ENCODE measurements at regions not wholly inside any gene's neighbourhood (a gene's known extent, or its start where the extent isn't known, plus 50 kb on each side); places are given as distances from the start of the nearest gene placed in this dataset.

GRCh38 chr1:185446131-185446530, 129.1 kb upstream of the IVNS1ABP start:
- Histone ChIP-seq H3K27me3 (replicated peaks; ENCODE audit: control insufficient read depth, insufficient read depth, low read length, poor library complexity, severe bottlenecking) (no peaks in the 10 kb centered on the region), H3K4me3 (ENCODE audit: insufficient read depth, low read depth, low read length, poor library complexity, severe bottlenecking) (no peak overlapping the region), H3K36me3 (ENCODE audit: control insufficient read depth, insufficient read depth, low read length) (no peaks in the 10 kb centered on the region), H3K27ac (ENCODE audit: insufficient read depth, low read length, poor library complexity, severe bottlenecking) (no peak overlapping the region), H3K9me3 (ENCODE audit: control insufficient read depth, low read length) (no peaks in the 10 kb centered on the region), H3K4me1 (ENCODE audit: control insufficient read depth, insufficient read depth, low read length, poor library complexity, severe bottlenecking) (no peaks in the 10 kb centered on the region)
- no peak for DNase-seq

- no peak overlapping the region for H3K27ac ChIP-seq (ENCODE audit: insufficient read depth, low read length, poor library complexity, severe bottlenecking)
Observed at GRCh38 chr1:185445594-185445993, 128.6 kb upstream of the IVNS1ABP start.

GRCh38 chr1:185444676-185445075, 127.6 kb upstream of the IVNS1ABP start:
- no peaks in the 10 kb centered on the region for H3K9me3 ChIP-seq (ENCODE audit: control insufficient read depth, low read length)
- no peaks in the 10 kb centered on the region for H3K27me3 ChIP-seq (replicated peaks; ENCODE audit: control insufficient read depth, insufficient read depth, low read length, poor library complexity, severe bottlenecking)
- H3K4me1 ChIP-seq (ENCODE audit: control insufficient read depth, insufficient read depth, low read length, poor library complexity, severe bottlenecking) = no peaks in the 10 kb centered on the region
- H3K27ac ChIP-seq (ENCODE audit: insufficient read depth, low read length, poor library complexity, severe bottlenecking) = no peak overlapping the region
- no peaks in the 10 kb centered on the region for H3K36me3 ChIP-seq (ENCODE audit: control insufficient read depth, insufficient read depth, low read length)
- DNase-seq = no peak
- no peak overlapping the region for H3K4me3 ChIP-seq (ENCODE audit: insufficient read depth, low read depth, low read length, poor library complexity, severe bottlenecking)

More at GRCh38 chr1:185445594-185445993, 128.6 kb upstream of the IVNS1ABP start:
- H3K9me3 ChIP-seq (ENCODE audit: control insufficient read depth, low read length) = no peaks in the 10 kb centered on the region
- DNase-seq = no peak
- H3K4me1 ChIP-seq (ENCODE audit: control insufficient read depth, insufficient read depth, low read length, poor library complexity, severe bottlenecking) = no peaks in the 10 kb centered on the region
- H3K27me3 ChIP-seq (replicated peaks; ENCODE audit: control insufficient read depth, insufficient read depth, low read length, poor library complexity, severe bottlenecking) = no peaks in the 10 kb centered on the region
- no peaks in the 10 kb centered on the region for H3K36me3 ChIP-seq (ENCODE audit: control insufficient read depth, insufficient read depth, low read length)
- no peak overlapping the region for H3K4me3 ChIP-seq (ENCODE audit: insufficient read depth, low read depth, low read length, poor library complexity, severe bottlenecking)

- H3K9me3 ChIP-seq (ENCODE audit: control insufficient read depth, low read length) = no peaks in the 10 kb centered on the region
- H3K36me3 ChIP-seq (ENCODE audit: control insufficient read depth, insufficient read depth, low read length) = no peaks in the 10 kb centered on the region
- H3K27ac ChIP-seq (ENCODE audit: insufficient read depth, low read length, poor library complexity, severe bottlenecking) = no peak overlapping the region
- no peaks in the 10 kb centered on the region for H3K27me3 ChIP-seq (replicated peaks; ENCODE audit: control insufficient read depth, insufficient read depth, low read length, poor library complexity, severe bottlenecking)
- no peaks in the 10 kb centered on the region for H3K4me1 ChIP-seq (ENCODE audit: control insufficient read depth, insufficient read depth, low read length, poor library complexity, severe bottlenecking)
- DNase-seq = no peak
- no peak overlapping the region for H3K4me3 ChIP-seq (ENCODE audit: insufficient read depth, low read depth, low read length, poor library complexity, severe bottlenecking)
Observed at GRCh38 chr1:185442050-185442449, 125.0 kb upstream of the IVNS1ABP start.

GRCh38 chr1:185441605-185442004, 124.6 kb upstream of the IVNS1ABP start:
- H3K4me1 ChIP-seq (ENCODE audit: control insufficient read depth, insufficient read depth, low read length, poor library complexity, severe bottlenecking) = no peaks in the 10 kb centered on the region
- no peak overlapping the region for H3K27ac ChIP-seq (ENCODE audit: insufficient read depth, low read length, poor library complexity, severe bottlenecking)
- no peaks in the 10 kb centered on the region for H3K9me3 ChIP-seq (ENCODE audit: control insufficient read depth, low read length)
- no peak for DNase-seq
- H3K27me3 ChIP-seq (replicated peaks; ENCODE audit: control insufficient read depth, insufficient read depth, low read length, poor library complexity, severe bottlenecking) = no peaks in the 10 kb centered on the region
- H3K4me3 ChIP-seq (ENCODE audit: insufficient read depth, low read depth, low read length, poor library complexity, severe bottlenecking) = no peak overlapping the region
- H3K36me3 ChIP-seq (ENCODE audit: control insufficient read depth, insufficient read depth, low read length) = no peaks in the 10 kb centered on the region

GRCh38 chr1:185440877-185441276, 123.8 kb upstream of the IVNS1ABP start:
- no peaks in the 10 kb centered on the region for H3K27me3 ChIP-seq (replicated peaks; ENCODE audit: control insufficient read depth, insufficient read depth, low read length, poor library complexity, severe bottlenecking)
- H3K36me3 ChIP-seq (ENCODE audit: control insufficient read depth, insufficient read depth, low read length) = no peaks in the 10 kb centered on the region
- no peak overlapping the region for H3K4me3 ChIP-seq (ENCODE audit: insufficient read depth, low read depth, low read length, poor library complexity, severe bottlenecking)
- no peaks in the 10 kb centered on the region for H3K9me3 ChIP-seq (ENCODE audit: control insufficient read depth, low read length)
- H3K4me1 ChIP-seq (ENCODE audit: control insufficient read depth, insufficient read depth, low read length, poor library complexity, severe bottlenecking) = no peaks in the 10 kb centered on the region
- no peak for DNase-seq
- H3K27ac ChIP-seq (ENCODE audit: insufficient read depth, low read length, poor library complexity, severe bottlenecking) = no peak overlapping the region

- no peak overlapping the region for H3K4me3 ChIP-seq (ENCODE audit: insufficient read depth, low read depth, low read length, poor library complexity, severe bottlenecking)
- no peaks in the 10 kb centered on the region for H3K36me3 ChIP-seq (ENCODE audit: control insufficient read depth, insufficient read depth, low read length)
- H3K4me1 ChIP-seq (ENCODE audit: control insufficient read depth, insufficient read depth, low read length, poor library complexity, severe bottlenecking) = no peaks in the 10 kb centered on the region
- no peaks in the 10 kb centered on the region for H3K27me3 ChIP-seq (replicated peaks; ENCODE audit: control insufficient read depth, insufficient read depth, low read length, poor library complexity, severe bottlenecking)
- no peak for DNase-seq
- H3K9me3 ChIP-seq (ENCODE audit: control insufficient read depth, low read length) = no peaks in the 10 kb centered on the region
- H3K27ac ChIP-seq (ENCODE audit: insufficient read depth, low read length, poor library complexity, severe bottlenecking) = peak overlapping the region; percentile 2
Observed at GRCh38 chr1:185439727-185440415, 122.8 kb upstream of the IVNS1ABP start.

GRCh38 chr1:185438936-185439335, 121.9 kb upstream of the IVNS1ABP start:
- Histone ChIP-seq H3K4me3 (ENCODE audit: insufficient read depth, low read depth, low read length, poor library complexity, severe bottlenecking) (no peak overlapping the region), H3K4me1 (ENCODE audit: control insufficient read depth, insufficient read depth, low read length, poor library complexity, severe bottlenecking) (no peaks in the 10 kb centered on the region), H3K27me3 (replicated peaks; ENCODE audit: control insufficient read depth, insufficient read depth, low read length, poor library complexity, severe bottlenecking) (no peaks in the 10 kb centered on the region), H3K9me3 (ENCODE audit: control insufficient read depth, low read length) (no peaks in the 10 kb centered on the region), H3K27ac (ENCODE audit: insufficient read depth, low read length, poor library complexity, severe bottlenecking) (peak overlapping the region; percentile 2), H3K36me3 (ENCODE audit: control insufficient read depth, insufficient read depth, low read length) (no peaks in the 10 kb centered on the region)
- DNase-seq = no peak

- Histone ChIP-seq H3K4me3 (ENCODE audit: insufficient read depth, low read depth, low read length, poor library complexity, severe bottlenecking) (no peak overlapping the region), H3K4me1 (ENCODE audit: control insufficient read depth, insufficient read depth, low read length, poor library complexity, severe bottlenecking) (no peaks in the 10 kb centered on the region), H3K9me3 (ENCODE audit: control insufficient read depth, low read length) (no peaks in the 10 kb centered on the region), H3K27ac (ENCODE audit: insufficient read depth, low read length, poor library complexity, severe bottlenecking) (no peak overlapping the region), H3K36me3 (ENCODE audit: control insufficient read depth, insufficient read depth, low read length) (no peaks in the 10 kb centered on the region), H3K27me3 (replicated peaks; ENCODE audit: control insufficient read depth, insufficient read depth, low read length, poor library complexity, severe bottlenecking) (no peaks in the 10 kb centered on the region)
- DNase-seq = no peak
Observed at GRCh38 chr1:185435696-185436379, 118.8 kb upstream of the IVNS1ABP start.

GRCh38 chr1:185434721-185435120, 117.7 kb upstream of the IVNS1ABP start:
- no peak overlapping the region for H3K4me3 ChIP-seq (ENCODE audit: insufficient read depth, low read depth, low read length, poor library complexity, severe bottlenecking)
- H3K27me3 ChIP-seq (replicated peaks; ENCODE audit: control insufficient read depth, insufficient read depth, low read length, poor library complexity, severe bottlenecking) = no peaks in the 10 kb centered on the region
- DNase-seq = no peak
- H3K36me3 ChIP-seq (ENCODE audit: control insufficient read depth, insufficient read depth, low read length) = no peaks in the 10 kb centered on the region
- H3K27ac ChIP-seq (ENCODE audit: insufficient read depth, low read length, poor library complexity, severe bottlenecking) = no peak overlapping the region
- no peaks in the 10 kb centered on the region for H3K9me3 ChIP-seq (ENCODE audit: control insufficient read depth, low read length)
- H3K4me1 ChIP-seq (ENCODE audit: control insufficient read depth, insufficient read depth, low read length, poor library complexity, severe bottlenecking) = no peaks in the 10 kb centered on the region

Measured in effector memory CD4-positive, alpha-beta T cell (primary cell).